MM.1S (cell line): ENCODE measurements at regions not wholly inside any gene's neighbourhood (a gene's known extent, or its start where the extent isn't known, plus 50 kb on each side); places are given as distances from the start of the nearest gene placed in this dataset.

Source experiments
- CTCF ChIP-seq: fragments of 300-600 bp; sonication (generic); IDR thresholded peaks from 2 replicates; pipeline ENCODE4 v1.5.1; 2016; ENCODE audit warnings: antibody characterized with exemption, low read length, mixed read lengths
- EZH2 ChIP-seq: fragments of 300-600 bp; sonication (generic); optimal IDR thresholded peaks from 2 replicates; pipeline ENCODE3; 2017; ENCODE audit warnings: low read depth, mild to moderate bottlenecking, antibody characterized with exemption, low read length, mixed read lengths
- EZH2phosphoT487 ChIP-seq: fragments of 300-600 bp; sonication (generic); IDR thresholded peaks from 2 replicates; pipeline ENCODE4 v1.6.1; 2018; ENCODE audit warnings: antibody characterized with exemption, low read length

GRCh38 chr15:29361560-29361959, 91.9 kb upstream of the NSMCE3 start:
- no peak for TF ChIP-seq CTCF
- no peak for TF ChIP-seq EZH2phosphoT487
- TF ChIP-seq EZH2, result no peak
